Ovary (tissue), 3 donors: ENCODE measurements at regions not wholly inside any gene's neighbourhood (a gene's known extent, or its start where the extent isn't known, plus 50 kb on each side); places are given as distances from the start of the nearest gene placed in this dataset.

Experiments used
- EP300 ChIP-seq: sonication (generic); formaldehyde crosslinking; IDR thresholded peaks from one replicate; pipeline ENCODE4 v1.6.1; 2017; ENCODE audit warnings: antibody characterized with exemption
- POLR2A ChIP-seq: fragments of 450-650 bp; IDR thresholded peaks from one replicate; pipeline ENCODE4 v1.6.1; 2017; ENCODE audit warnings: antibody characterized with exemption, mild to moderate bottlenecking, moderate library complexity
- TF ChIP-seq, protein P1 (sequence below), 3 donors: fragments of 450-650 bp in 2 of 3; fragments of 200-600 bp in 1 of 3; IDR thresholded peaks; one replicate each; pipeline versions ENCODE4 v1.5.1 to v1.8.0; 2016 to 2022; ENCODE audit warnings: antibody characterized with exemption in 3 of 3, mild to moderate bottlenecking in 1 of 3
- donor health status: DM: no; HTN: no; CAD: no.

DNA sequence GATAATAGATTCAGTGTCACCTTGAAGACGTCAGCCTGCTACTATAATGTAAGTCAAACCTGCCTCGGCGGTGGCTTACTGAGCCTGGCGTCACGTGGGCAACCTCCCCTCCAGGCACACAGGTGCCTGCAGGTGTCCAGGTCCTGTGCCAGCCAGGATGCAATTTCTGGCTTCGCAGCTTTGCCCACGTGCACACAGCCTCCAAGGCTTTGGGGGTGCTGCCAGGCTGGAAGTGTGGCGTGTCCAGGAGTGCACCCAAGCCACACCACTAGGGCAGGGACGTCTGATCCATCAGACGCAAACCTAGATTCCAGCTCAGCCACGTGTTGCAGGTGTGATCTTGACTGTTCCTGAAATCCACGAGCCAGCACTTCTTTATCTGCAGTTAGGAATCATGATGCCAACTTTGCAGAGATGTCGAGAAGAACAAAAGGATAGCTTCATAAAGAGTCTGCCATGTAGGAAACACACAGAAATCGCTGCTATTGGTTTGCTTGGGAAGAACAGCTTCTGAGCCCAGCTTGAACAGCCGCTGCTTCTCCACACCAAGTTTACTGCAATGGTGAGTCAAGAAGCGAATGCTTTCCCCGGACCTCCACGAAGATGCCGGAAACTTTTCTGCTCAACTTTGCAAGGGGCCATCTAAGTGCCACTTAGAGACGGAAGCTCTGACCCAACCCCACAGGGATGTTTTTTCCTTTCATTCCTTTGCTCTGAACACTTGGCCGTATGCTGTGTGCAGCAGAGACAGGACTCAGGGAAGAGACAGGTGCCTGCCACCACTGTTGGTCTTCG, 84.2 kb upstream of the SALL3 start:
- TF ChIP-seq, protein P1, sequence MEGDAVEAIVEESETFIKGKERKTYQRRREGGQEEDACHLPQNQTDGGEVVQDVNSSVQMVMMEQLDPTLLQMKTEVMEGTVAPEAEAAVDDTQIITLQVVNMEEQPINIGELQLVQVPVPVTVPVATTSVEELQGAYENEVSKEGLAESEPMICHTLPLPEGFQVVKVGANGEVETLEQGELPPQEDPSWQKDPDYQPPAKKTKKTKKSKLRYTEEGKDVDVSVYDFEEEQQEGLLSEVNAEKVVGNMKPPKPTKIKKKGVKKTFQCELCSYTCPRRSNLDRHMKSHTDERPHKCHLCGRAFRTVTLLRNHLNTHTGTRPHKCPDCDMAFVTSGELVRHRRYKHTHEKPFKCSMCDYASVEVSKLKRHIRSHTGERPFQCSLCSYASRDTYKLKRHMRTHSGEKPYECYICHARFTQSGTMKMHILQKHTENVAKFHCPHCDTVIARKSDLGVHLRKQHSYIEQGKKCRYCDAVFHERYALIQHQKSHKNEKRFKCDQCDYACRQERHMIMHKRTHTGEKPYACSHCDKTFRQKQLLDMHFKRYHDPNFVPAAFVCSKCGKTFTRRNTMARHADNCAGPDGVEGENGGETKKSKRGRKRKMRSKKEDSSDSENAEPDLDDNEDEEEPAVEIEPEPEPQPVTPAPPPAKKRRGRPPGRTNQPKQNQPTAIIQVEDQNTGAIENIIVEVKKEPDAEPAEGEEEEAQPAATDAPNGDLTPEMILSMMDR (IDR thresholded peaks at IDR 0.05), result no peak
- no peak for TF ChIP-seq POLR2A
- no peak for TF ChIP-seq EP300
